ENCODE measurements at regions not wholly inside any gene's neighbourhood (a gene's known extent, or its start where the extent isn't known, plus 50 kb on each side); places are given as distances from the start of the nearest gene placed in this dataset.
A peak's percentile ranks its signal among the peaks of the same experiment; 100 is the strongest.

GRCh38 chr21:16504281-16504680 is 774.5 kb downstream of the USP25 start:
- no peak overlapping the region for H3K4me3 ChIP-seq (ENCODE audit: low read depth, low read length)
- no peak for TF ChIP-seq CTCF (IDR thresholded peaks at IDR 0.05; ENCODE audit: insufficient read depth, low read length)
- peak; percentile 4 for DNase-seq (ENCODE audit: low read depth)

- no peak overlapping the region for H3K4me3 ChIP-seq (ENCODE audit: low read depth, low read length)
- DNase-seq (ENCODE audit: low read depth), result no peak
- no peak for TF ChIP-seq CTCF (IDR thresholded peaks at IDR 0.05; ENCODE audit: insufficient read depth, low read length)
Observed at GRCh38 chr21:16504766-16505165, 775.0 kb downstream of the USP25 start.

GRCh38 chr21:16509476-16509875 is 779.7 kb downstream of the USP25 start:
- H3K4me3 ChIP-seq (ENCODE audit: low read depth, low read length), result no peak overlapping the region
- TF ChIP-seq CTCF (IDR thresholded peaks at IDR 0.05; ENCODE audit: insufficient read depth, low read length), result no peak
- peak; percentile 74 for DNase-seq (ENCODE audit: low read depth)

GRCh38 chr21:16514316-16514715 is 784.5 kb downstream of the USP25 start:
- no peak for TF ChIP-seq CTCF (IDR thresholded peaks at IDR 0.05; ENCODE audit: insufficient read depth, low read length)
- H3K4me3 ChIP-seq (ENCODE audit: low read depth, low read length), result no peak overlapping the region
- DNase-seq (ENCODE audit: low read depth), result peak; percentile 4

DNA sequence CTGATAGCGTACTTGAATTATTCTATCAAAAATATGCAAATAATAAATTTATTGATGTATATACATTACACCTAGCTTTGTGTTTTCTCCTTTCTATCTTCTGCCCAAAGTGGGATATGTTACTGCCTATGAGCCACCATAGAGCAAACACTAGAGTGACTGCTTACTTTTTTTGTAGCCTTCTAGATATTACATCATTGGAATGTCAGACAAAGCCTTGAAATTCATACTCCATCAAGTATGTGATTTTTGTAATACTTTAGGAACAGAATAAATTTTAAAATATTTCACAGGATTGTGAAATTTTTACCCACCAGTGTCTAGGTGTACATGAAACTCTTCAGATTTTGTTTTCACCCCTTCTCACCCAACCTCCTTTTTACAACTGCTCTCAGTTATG is 787.6 kb downstream of the USP25 start:
- TF ChIP-seq CTCF (IDR thresholded peaks at IDR 0.05; ENCODE audit: insufficient read depth, low read length), result no peak
- peak; percentile 46 for DNase-seq (ENCODE audit: low read depth)

GRCh38 chr21:16519036-16519435 is 789.3 kb downstream of the USP25 start:
- peak; percentile 2 for DNase-seq (ENCODE audit: low read depth)
- TF ChIP-seq CTCF (IDR thresholded peaks at IDR 0.05; ENCODE audit: insufficient read depth, low read length), result no peak
- H3K4me3 ChIP-seq (ENCODE audit: low read depth, low read length), result no peak overlapping the region

More for the DNA sequence above, 787.6 kb downstream of the USP25 start:
- no peak overlapping the region for H3K4me3 ChIP-seq (ENCODE audit: low read depth, low read length)

DNA sequence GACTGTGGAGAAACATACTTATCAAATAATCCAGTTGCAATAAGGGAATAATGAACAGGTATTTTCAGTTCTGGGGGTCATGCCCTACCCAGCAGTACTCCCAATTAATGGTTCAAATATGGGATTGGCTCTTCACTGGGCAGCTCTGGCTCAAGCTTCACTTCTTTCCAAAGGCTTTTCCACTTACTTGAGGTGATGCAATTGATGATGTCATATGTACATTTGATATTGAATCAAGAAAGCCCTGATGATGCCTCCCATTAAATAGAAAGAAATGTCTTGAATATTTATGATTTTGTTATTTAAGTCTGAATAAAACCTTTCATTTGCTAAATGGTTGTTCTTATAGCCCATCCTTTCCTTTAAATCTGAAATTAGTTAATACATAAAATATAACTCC is 789.9 kb downstream of the USP25 start:
- H3K4me3 ChIP-seq (ENCODE audit: low read depth, low read length), result no peak overlapping the region
- TF ChIP-seq CTCF (IDR thresholded peaks at IDR 0.05; ENCODE audit: insufficient read depth, low read length), result no peak
- DNase-seq (ENCODE audit: low read depth), result peak; percentile 3
